B cell (primary cell): ENCODE measurements at regions not wholly inside any gene's neighbourhood (a gene's known extent, or its start where the extent isn't known, plus 50 kb on each side); places are given as distances from the start of the nearest gene placed in this dataset.

ENCODE experiments used
- CTCF ChIP-seq: fragments of 200-600 bp; IDR thresholded peaks from one replicate; pipeline ENCODE4 v1.8.0; 2022; ENCODE audit warnings: antibody characterized with exemption, mild to moderate bottlenecking
- EZH2 ChIP-seq: IDR thresholded peaks from 2 replicates; pipeline ENCODE4 v1.6.1; 2012; ENCODE audit warnings: borderline replicate concordance, low read depth, mild to moderate bottlenecking, moderate library complexity, low read length; ENCODE audit not compliant: insufficient read depth, poor library complexity, severe bottlenecking

GRCh38 chr6:63507096-63507495, 65.2 kb upstream of the LOC128125822 start:
- TF ChIP-seq CTCF (no peak), EZH2 (no peak)
